CD14-positive monocyte (primary cell): ENCODE measurements at regions not wholly inside any gene's neighbourhood (a gene's known extent, or its start where the extent isn't known, plus 50 kb on each side); places are given as distances from the start of the nearest gene placed in this dataset.

Experiments
- DNase-seq, 3 donors: peaks; one replicate each; pipeline ENCODE4 v3.0.0-alpha.2; 2011 to 2022
- H2AFZ ChIP-seq: 2 replicates; pipeline ENCODE4 v1.6.0; 2012; ENCODE audit warnings: mild to moderate bottlenecking, low read depth, low read length, inconsistent platforms; ENCODE audit not compliant: insufficient read depth, poor library complexity, severe bottlenecking
- H3K27ac ChIP-seq, 2 donors: 1 replicate in 1 of 2; 2 replicates in 1 of 2; pipeline ENCODE4 v1.5.1; 2012 to 2013; ENCODE audit warnings: low read length in 2 of 2, control low read depth in 1 of 2, inconsistent platforms in 1 of 2, low read depth in 1 of 2, mild to moderate bottlenecking in 1 of 2
- H3K27me3 ChIP-seq, 2 donors: one replicate each; pipeline versions ENCODE4 v1.6.0 to v1.6.1; 2011 to 2013; ENCODE audit warnings: low read length in 2 of 2; ENCODE audit not compliant: control insufficient read depth in 2 of 2, insufficient read depth in 2 of 2
- H3K36me3 ChIP-seq, 2 donors: replicated peaks in 1 of 2; 1 replicate in 1 of 2; 2 replicates in 1 of 2; pipeline versions ENCODE4 v1.5.1 to v1.6.1; 2012 to 2013; ENCODE audit warnings: low read length in 2 of 2, control low read depth in 1 of 2, inconsistent platforms in 1 of 2, mild to moderate bottlenecking in 1 of 2; ENCODE audit not compliant: insufficient read depth in 2 of 2, control insufficient read depth in 1 of 2
- H3K4me1 ChIP-seq, 2 donors: 1 replicate in 1 of 2; 2 replicates in 1 of 2; pipeline versions ENCODE4 v1.5.1 to v1.6.1; 2012 to 2013; ENCODE audit warnings: low read length in 2 of 2, control low read depth in 1 of 2, inconsistent platforms in 1 of 2, mild to moderate bottlenecking in 1 of 2, moderate library complexity in 1 of 2; ENCODE audit not compliant: insufficient read depth in 2 of 2, control insufficient read depth in 1 of 2
- H3K4me2 ChIP-seq: replicated peaks from 2 replicates; pipeline ENCODE3; 2012; ENCODE audit warnings: low read length, moderate library complexity, mild to moderate bottlenecking; ENCODE audit not compliant: poor library complexity, severe bottlenecking; ENCODE audit errors: extremely low read depth
- H3K4me3 ChIP-seq, 3 experiments: fragments of 200-600 bp in 1 of 3; sonication (generic) in 1 of 3; replicated peaks in 1 of 3; 1 replicate in 2 of 3; 2 replicates in 1 of 3; pipeline ENCODE4 v1.5.1; 2011 to 2013; ENCODE audit warnings: low read length in 3 of 3, mild to moderate bottlenecking in 3 of 3, control low read depth in 2 of 3, low read depth in 2 of 3, inconsistent platforms in 1 of 3, moderate library complexity in 1 of 3
- H3K79me2 ChIP-seq: 2 replicates; pipeline ENCODE4 v1.6.0; 2012; ENCODE audit warnings: mild to moderate bottlenecking, control low read depth, inconsistent platforms, low read length, moderate library complexity; ENCODE audit not compliant: insufficient read depth
- H3K9ac ChIP-seq: 2 replicates; pipeline ENCODE4 v1.6.0; 2017; ENCODE audit warnings: low read length, mild to moderate bottlenecking; ENCODE audit not compliant: insufficient read depth, poor library complexity, severe bottlenecking
- H3K9me3 ChIP-seq, 2 donors: replicated peaks in 1 of 2; 1 replicate in 1 of 2; 2 replicates in 1 of 2; pipeline versions ENCODE4 v1.5.1 to v1.6.1; 2012 to 2013; ENCODE audit warnings: low read length in 2 of 2, control low read depth in 1 of 2; ENCODE audit not compliant: control insufficient read depth in 1 of 2, insufficient read depth in 1 of 2
- H4K20me1 ChIP-seq: 2 replicates; pipeline ENCODE4 v1.6.0; 2012; ENCODE audit warnings: mild to moderate bottlenecking, low read length, control low read depth, moderate library complexity; ENCODE audit not compliant: insufficient read depth
- H3K27ac Mint-ChIP-seq, 7 donors: one replicate each; pipeline ENCODE4 v1.8.0; 2020; ENCODE audit warnings: mild to moderate bottlenecking in 7 of 7, mixed read lengths in 7 of 7, moderate library complexity in 6 of 7, inconsistent platforms in 2 of 7
- H3K27me3 Mint-ChIP-seq, 3 donors: one replicate each; pipeline ENCODE4 v1.8.0; 2021 to 2022; ENCODE audit warnings: low read depth in 3 of 3, mild to moderate bottlenecking in 3 of 3, mixed read lengths in 3 of 3, moderate library complexity in 3 of 3, inconsistent platforms in 1 of 3
- H3K36me3 Mint-ChIP-seq, 2 donors: one replicate each; pipeline ENCODE4 v1.8.0; 2020; ENCODE audit warnings: mixed read lengths in 2 of 2, inconsistent platforms in 1 of 2, mild to moderate bottlenecking in 1 of 2
- H3K4me1 Mint-ChIP-seq: one replicate; pipeline ENCODE4 v1.8.0; 2020; ENCODE audit warnings: mild to moderate bottlenecking, mixed read lengths
- H3K4me3 Mint-ChIP-seq, 2 donors: one replicate each; pipeline ENCODE4 v1.8.0; 2020; ENCODE audit warnings: mild to moderate bottlenecking in 2 of 2, mixed read lengths in 2 of 2, moderate library complexity in 1 of 2
- H3K9me3 Mint-ChIP-seq, 7 donors: one replicate each; pipeline ENCODE4 v1.8.0; 2020 to 2022; ENCODE audit warnings: mixed read lengths in 7 of 7, mild to moderate bottlenecking in 6 of 7, moderate library complexity in 6 of 7, inconsistent platforms in 2 of 7
- intact Hi-C, 2 donors: fragments of 100-400 bp; cut with micrococcal nuclease; formaldehyde crosslinking; loops; one replicate each; pipeline versions ENCODE4 v1.15.0 to v1.15.1; 2023
- TF ChIP-seq, protein P1 (sequence below): fragments of 200-600 bp; IDR thresholded peaks from one replicate; pipeline ENCODE4 v1.8.0; 2022; ENCODE audit warnings: antibody characterized with exemption, mild to moderate bottlenecking

DNA sequence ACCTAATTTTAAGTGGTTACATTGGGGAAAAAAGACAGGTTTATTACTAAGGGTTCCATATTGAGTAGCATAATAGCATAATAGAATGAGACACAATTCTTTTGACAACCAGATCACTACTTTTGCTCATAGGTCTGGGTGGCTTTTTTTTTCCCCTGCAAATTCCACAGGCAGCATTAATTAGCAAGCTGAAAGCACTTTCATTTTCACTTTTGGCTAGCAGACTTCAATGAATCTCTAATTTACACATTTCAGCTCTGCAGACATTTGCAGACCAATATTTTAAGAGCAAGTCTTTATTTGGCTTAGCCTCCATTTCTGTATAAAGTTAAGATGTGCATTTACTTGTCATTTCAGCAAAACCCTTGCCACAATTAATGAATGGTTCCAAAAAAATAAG is 185.5 kb downstream of the NOL4 start:
- DNase-seq = no peak
- Histone ChIP-seq H3K9me3 (peaks cover 0 to 3% of the 10 kb centered on the region in 2 donors), H3K27me3 (no peaks in the 10 kb centered on the region), H3K4me1 (no peaks in the 10 kb centered on the region), H3K36me3 (no peaks in the 10 kb centered on the region), H3K79me2 (no peaks in the 10 kb centered on the region), H3K4me2 (no peak overlapping the region), H3K27ac (no peak overlapping the region), H2AFZ (no peak overlapping the region), H3K4me3 (no peak overlapping the region), H4K20me1 (no peaks in the 10 kb centered on the region), H3K9ac (no peak overlapping the region)
- Mint-ChIP-seq H3K27me3 (peaks cover 0 to 1% (median 0%) of the 10 kb centered on the region in 3 donors), H3K36me3 (no peaks in the 10 kb centered on the region), H3K27ac (no peak overlapping the region), H3K4me1 (no peaks in the 10 kb centered on the region), H3K9me3 (peaks cover 0 to 11% (median 0%) of the 10 kb centered on the region in 7 donors), H3K4me3 (no peak overlapping the region)
- intact Hi-C loops = no loop called here
- TF ChIP-seq, protein P1, sequence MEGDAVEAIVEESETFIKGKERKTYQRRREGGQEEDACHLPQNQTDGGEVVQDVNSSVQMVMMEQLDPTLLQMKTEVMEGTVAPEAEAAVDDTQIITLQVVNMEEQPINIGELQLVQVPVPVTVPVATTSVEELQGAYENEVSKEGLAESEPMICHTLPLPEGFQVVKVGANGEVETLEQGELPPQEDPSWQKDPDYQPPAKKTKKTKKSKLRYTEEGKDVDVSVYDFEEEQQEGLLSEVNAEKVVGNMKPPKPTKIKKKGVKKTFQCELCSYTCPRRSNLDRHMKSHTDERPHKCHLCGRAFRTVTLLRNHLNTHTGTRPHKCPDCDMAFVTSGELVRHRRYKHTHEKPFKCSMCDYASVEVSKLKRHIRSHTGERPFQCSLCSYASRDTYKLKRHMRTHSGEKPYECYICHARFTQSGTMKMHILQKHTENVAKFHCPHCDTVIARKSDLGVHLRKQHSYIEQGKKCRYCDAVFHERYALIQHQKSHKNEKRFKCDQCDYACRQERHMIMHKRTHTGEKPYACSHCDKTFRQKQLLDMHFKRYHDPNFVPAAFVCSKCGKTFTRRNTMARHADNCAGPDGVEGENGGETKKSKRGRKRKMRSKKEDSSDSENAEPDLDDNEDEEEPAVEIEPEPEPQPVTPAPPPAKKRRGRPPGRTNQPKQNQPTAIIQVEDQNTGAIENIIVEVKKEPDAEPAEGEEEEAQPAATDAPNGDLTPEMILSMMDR = no peak

GRCh38 chr18:34038086-34038485 is 186.6 kb downstream of the NOL4 start:
- H3K9ac ChIP-seq = no peak overlapping the region
- H4K20me1 ChIP-seq = no peaks in the 10 kb centered on the region
- intact Hi-C loops = no loop called here
- H3K27me3 ChIP-seq = no peaks in the 10 kb centered on the region
- no peak overlapping the region for H3K4me3 ChIP-seq
- H3K4me2 ChIP-seq = no peak overlapping the region
- no peak overlapping the region for H2AFZ ChIP-seq
- no peak for DNase-seq
- H3K4me1 ChIP-seq = no peaks in the 10 kb centered on the region
- no peaks in the 10 kb centered on the region for H3K27me3 Mint-ChIP-seq
- no peak overlapping the region for H3K4me3 Mint-ChIP-seq
- no peaks in the 10 kb centered on the region for H3K79me2 ChIP-seq
- H3K27ac ChIP-seq = no peak overlapping the region
- no peak overlapping the region for H3K27ac Mint-ChIP-seq
- no peaks in the 10 kb centered on the region for H3K4me1 Mint-ChIP-seq
- no peaks in the 10 kb centered on the region for H3K36me3 ChIP-seq
- H3K36me3 Mint-ChIP-seq = no peaks in the 10 kb centered on the region
- TF ChIP-seq, protein P1 = no peak
- peaks cover 0 to 17% (median 0%) of the 10 kb centered on the region in 7 donors for H3K9me3 Mint-ChIP-seq
- peaks cover 0 to 3% of the 10 kb centered on the region in 2 donors for H3K9me3 ChIP-seq
